Duodenal mucosa (tissue), 2 donors: ENCODE measurements at regions not wholly inside any gene's neighbourhood (a gene's known extent, or its start where the extent isn't known, plus 50 kb on each side); places are given as distances from the start of the nearest gene placed in this dataset.
"Not testable (repeated sequence)": the region's sequence is repeated elsewhere in the genome, so short reads cannot be mapped to it uniquely, and the experiment has no call there.

ENCODE experiments used
- H3K27ac ChIP-seq: one replicate; pipeline ENCODE4 v1.7.0; 2013; ENCODE audit warnings: low read depth, low read length
- H3K27me3 ChIP-seq, 2 donors: one replicate each; pipeline ENCODE4 v1.7.0; 2013; ENCODE audit warnings: low read length in 2 of 2, control low read depth in 1 of 2; ENCODE audit not compliant: insufficient read depth in 2 of 2, control insufficient read depth in 1 of 2
- H3K36me3 ChIP-seq, 2 donors: one replicate each; pipeline ENCODE4 v1.7.0; 2013; ENCODE audit warnings: low read length in 2 of 2, control low read depth in 1 of 2; ENCODE audit not compliant: insufficient read depth in 2 of 2, control insufficient read depth in 1 of 2
- H3K4me1 ChIP-seq, 2 donors: one replicate each; pipeline ENCODE4 v1.7.0; 2013; ENCODE audit warnings: low read length in 2 of 2, control low read depth in 1 of 2; ENCODE audit not compliant: insufficient read depth in 2 of 2, control insufficient read depth in 1 of 2
- H3K4me3 ChIP-seq, 2 donors: one replicate each; pipeline ENCODE4 v1.7.0; 2013; ENCODE audit warnings: low read length in 2 of 2, low read depth in 1 of 2
- H3K9ac ChIP-seq, 2 donors: one replicate each; pipeline ENCODE4 v1.7.0; 2013; ENCODE audit warnings: low read length in 2 of 2, low read depth in 1 of 2
- H3K9me3 ChIP-seq, 2 donors: one replicate each; pipeline ENCODE4 v1.7.0; 2013; ENCODE audit warnings: low read length in 2 of 2, control low read depth in 1 of 2; ENCODE audit not compliant: control insufficient read depth in 1 of 2

- Histone ChIP-seq H3K9me3 (no peaks in the 10 kb centered on the region), H3K9ac (no peak overlapping the region), H3K36me3 (no peaks in the 10 kb centered on the region), H3K4me1 (peaks cover under 1 to 4% of the 10 kb centered on the region in 2 donors), H3K27me3 (no peaks in the 10 kb centered on the region), H3K4me3 (no peak overlapping the region), H3K27ac (no peak overlapping the region)
Observed at GRCh38 chr15:75114796-75115195, 86.9 kb upstream of the C15orf39 start.

GRCh38 chr15:75115411-75115913 lies 86.2 kb upstream of the C15orf39 start:
- not testable (repeated sequence) for H3K9ac ChIP-seq, H3K4me1 ChIP-seq, H3K27ac ChIP-seq, H3K9me3 ChIP-seq, H3K36me3 ChIP-seq, H3K4me3 ChIP-seq, H3K27me3 ChIP-seq

- not testable (repeated sequence) for H3K36me3 ChIP-seq, H3K4me3 ChIP-seq, H3K27ac ChIP-seq, H3K4me1 ChIP-seq, H3K9ac ChIP-seq, H3K9me3 ChIP-seq, H3K27me3 ChIP-seq
Observed at GRCh38 chr15:75116143-75116542, 85.5 kb upstream of the C15orf39 start.

- Histone ChIP-seq H3K4me3 (no peak overlapping the region), H3K27me3 (no peaks in the 10 kb centered on the region), H3K9ac (no peak overlapping the region), H3K27ac (no peak overlapping the region), H3K9me3 (no peaks in the 10 kb centered on the region), H3K4me1 (no peaks in the 10 kb centered on the region), H3K36me3 (no peaks in the 10 kb centered on the region)
Observed at GRCh38 chr15:75117993-75118392, 83.7 kb upstream of the C15orf39 start.

GRCh38 chr15:75119312-75119711 lies 82.4 kb upstream of the C15orf39 start:
- not testable (repeated sequence) for H3K4me3 ChIP-seq, H3K9ac ChIP-seq, H3K27me3 ChIP-seq, H3K36me3 ChIP-seq, H3K4me1 ChIP-seq, H3K9me3 ChIP-seq, H3K27ac ChIP-seq

GRCh38 chr15:75121491-75121890 lies 80.2 kb upstream of the C15orf39 start:
- Histone ChIP-seq H3K36me3 (no peaks in the 10 kb centered on the region), H3K27ac (no peak overlapping the region), H3K9me3 (no peaks in the 10 kb centered on the region), H3K9ac (no peak overlapping the region), H3K4me3 (no peak overlapping the region), H3K4me1 (no peaks in the 10 kb centered on the region), H3K27me3 (no peaks in the 10 kb centered on the region)

GRCh38 chr15:75123395-75123794 lies 78.3 kb upstream of the C15orf39 start:
- no peak overlapping the region for H3K27ac ChIP-seq

GRCh38 chr15:75124278-75124677 lies 77.4 kb upstream of the C15orf39 start:
- H3K4me3 ChIP-seq, H3K27ac ChIP-seq: not testable (repeated sequence)

More at GRCh38 chr15:75123395-75123794, 78.3 kb upstream of the C15orf39 start:
- Histone ChIP-seq H3K4me1 (no peaks in the 10 kb centered on the region), H3K36me3 (no peaks in the 10 kb centered on the region), H3K4me3 (no peak overlapping the region), H3K27me3 (no peaks in the 10 kb centered on the region), H3K9ac (no peak overlapping the region), H3K9me3 (no peaks in the 10 kb centered on the region)

GRCh38 chr15:75125935-75126334 lies 75.7 kb upstream of the C15orf39 start:
- no peaks in the 10 kb centered on the region for H3K4me1 ChIP-seq
- no peaks in the 10 kb centered on the region for H3K9me3 ChIP-seq
- no peaks in the 10 kb centered on the region for H3K27me3 ChIP-seq
- H3K9ac ChIP-seq = no peak overlapping the region
- H3K27ac ChIP-seq = no peak overlapping the region
- H3K36me3 ChIP-seq = no peaks in the 10 kb centered on the region
- no peak overlapping the region for H3K4me3 ChIP-seq

More at GRCh38 chr15:75124278-75124677, 77.4 kb upstream of the C15orf39 start:
- H3K4me1 ChIP-seq, H3K27me3 ChIP-seq, H3K9me3 ChIP-seq, H3K36me3 ChIP-seq, H3K9ac ChIP-seq: not testable (repeated sequence)

- H3K36me3 ChIP-seq = no peaks in the 10 kb centered on the region
- no peak overlapping the region for H3K9ac ChIP-seq
- H3K9me3 ChIP-seq = no peaks in the 10 kb centered on the region
- H3K4me1 ChIP-seq = no peaks in the 10 kb centered on the region
- no peak overlapping the region for H3K27ac ChIP-seq
- no peaks in the 10 kb centered on the region for H3K27me3 ChIP-seq
- no peak overlapping the region for H3K4me3 ChIP-seq
Observed at GRCh38 chr15:75126864-75127580, 74.7 kb upstream of the C15orf39 start.
